CD14-positive monocyte (primary cell): ENCODE measurements at regions not wholly inside any gene's neighbourhood (a gene's known extent, or its start where the extent isn't known, plus 50 kb on each side); places are given as distances from the start of the nearest gene placed in this dataset.
"Not testable (repeated sequence)": the region's sequence is repeated elsewhere in the genome, so short reads cannot be mapped to it uniquely, and the experiment has no call there.

Source experiments
- DNase-seq, 3 donors: peaks; one replicate each; pipeline ENCODE4 v3.0.0-alpha.2; 2011 to 2022
- H2AFZ ChIP-seq: 2 replicates; pipeline ENCODE4 v1.6.0; 2012; ENCODE audit warnings: mild to moderate bottlenecking, low read depth, low read length, inconsistent platforms; ENCODE audit not compliant: insufficient read depth, poor library complexity, severe bottlenecking
- H3K27ac ChIP-seq, 2 donors: 1 replicate in 1 of 2; 2 replicates in 1 of 2; pipeline ENCODE4 v1.5.1; 2012 to 2013; ENCODE audit warnings: low read length in 2 of 2, control low read depth in 1 of 2, inconsistent platforms in 1 of 2, low read depth in 1 of 2, mild to moderate bottlenecking in 1 of 2
- H3K27me3 ChIP-seq, 2 donors: one replicate each; pipeline versions ENCODE4 v1.6.0 to v1.6.1; 2011 to 2013; ENCODE audit warnings: low read length in 2 of 2; ENCODE audit not compliant: control insufficient read depth in 2 of 2, insufficient read depth in 2 of 2
- H3K36me3 ChIP-seq, 2 donors: replicated peaks in 1 of 2; 1 replicate in 1 of 2; 2 replicates in 1 of 2; pipeline versions ENCODE4 v1.5.1 to v1.6.1; 2012 to 2013; ENCODE audit warnings: low read length in 2 of 2, control low read depth in 1 of 2, inconsistent platforms in 1 of 2, mild to moderate bottlenecking in 1 of 2; ENCODE audit not compliant: insufficient read depth in 2 of 2, control insufficient read depth in 1 of 2
- H3K4me1 ChIP-seq, 2 donors: 1 replicate in 1 of 2; 2 replicates in 1 of 2; pipeline versions ENCODE4 v1.5.1 to v1.6.1; 2012 to 2013; ENCODE audit warnings: low read length in 2 of 2, control low read depth in 1 of 2, inconsistent platforms in 1 of 2, mild to moderate bottlenecking in 1 of 2, moderate library complexity in 1 of 2; ENCODE audit not compliant: insufficient read depth in 2 of 2, control insufficient read depth in 1 of 2
- H3K4me2 ChIP-seq: replicated peaks from 2 replicates; pipeline ENCODE3; 2012; ENCODE audit warnings: low read length, moderate library complexity, mild to moderate bottlenecking; ENCODE audit not compliant: poor library complexity, severe bottlenecking; ENCODE audit errors: extremely low read depth
- H3K4me3 ChIP-seq, 3 experiments: fragments of 200-600 bp in 1 of 3; sonication (generic) in 1 of 3; replicated peaks in 1 of 3; 1 replicate in 2 of 3; 2 replicates in 1 of 3; pipeline ENCODE4 v1.5.1; 2011 to 2013; ENCODE audit warnings: low read length in 3 of 3, mild to moderate bottlenecking in 3 of 3, control low read depth in 2 of 3, low read depth in 2 of 3, inconsistent platforms in 1 of 3, moderate library complexity in 1 of 3
- H3K79me2 ChIP-seq: 2 replicates; pipeline ENCODE4 v1.6.0; 2012; ENCODE audit warnings: mild to moderate bottlenecking, control low read depth, inconsistent platforms, low read length, moderate library complexity; ENCODE audit not compliant: insufficient read depth
- H3K9ac ChIP-seq: 2 replicates; pipeline ENCODE4 v1.6.0; 2017; ENCODE audit warnings: low read length, mild to moderate bottlenecking; ENCODE audit not compliant: insufficient read depth, poor library complexity, severe bottlenecking
- H3K9me3 ChIP-seq, 2 donors: replicated peaks in 1 of 2; 1 replicate in 1 of 2; 2 replicates in 1 of 2; pipeline versions ENCODE4 v1.5.1 to v1.6.1; 2012 to 2013; ENCODE audit warnings: low read length in 2 of 2, control low read depth in 1 of 2; ENCODE audit not compliant: control insufficient read depth in 1 of 2, insufficient read depth in 1 of 2
- H4K20me1 ChIP-seq: 2 replicates; pipeline ENCODE4 v1.6.0; 2012; ENCODE audit warnings: mild to moderate bottlenecking, low read length, control low read depth, moderate library complexity; ENCODE audit not compliant: insufficient read depth
- H3K27ac Mint-ChIP-seq, 7 donors: one replicate each; pipeline ENCODE4 v1.8.0; 2020; ENCODE audit warnings: mild to moderate bottlenecking in 7 of 7, mixed read lengths in 7 of 7, moderate library complexity in 6 of 7, inconsistent platforms in 2 of 7
- H3K27me3 Mint-ChIP-seq, 3 donors: one replicate each; pipeline ENCODE4 v1.8.0; 2021 to 2022; ENCODE audit warnings: low read depth in 3 of 3, mild to moderate bottlenecking in 3 of 3, mixed read lengths in 3 of 3, moderate library complexity in 3 of 3, inconsistent platforms in 1 of 3
- H3K36me3 Mint-ChIP-seq, 2 donors: one replicate each; pipeline ENCODE4 v1.8.0; 2020; ENCODE audit warnings: mixed read lengths in 2 of 2, inconsistent platforms in 1 of 2, mild to moderate bottlenecking in 1 of 2
- H3K4me1 Mint-ChIP-seq: one replicate; pipeline ENCODE4 v1.8.0; 2020; ENCODE audit warnings: mild to moderate bottlenecking, mixed read lengths
- H3K4me3 Mint-ChIP-seq, 2 donors: one replicate each; pipeline ENCODE4 v1.8.0; 2020; ENCODE audit warnings: mild to moderate bottlenecking in 2 of 2, mixed read lengths in 2 of 2, moderate library complexity in 1 of 2
- H3K9me3 Mint-ChIP-seq, 7 donors: one replicate each; pipeline ENCODE4 v1.8.0; 2020 to 2022; ENCODE audit warnings: mixed read lengths in 7 of 7, mild to moderate bottlenecking in 6 of 7, moderate library complexity in 6 of 7, inconsistent platforms in 2 of 7
- CTCF ChIP-seq: fragments of 200-600 bp; IDR thresholded peaks from one replicate; pipeline ENCODE4 v1.8.0; 2022; ENCODE audit warnings: antibody characterized with exemption, mild to moderate bottlenecking
- WGBS: methylation state at CpG from one replicate; pipeline ENCODE4 v1.1.5; 2013; ENCODE audit warnings: missing lambda C conversion rate; ENCODE audit not compliant: insufficient coverage; 5-methylcytosine and 5-hydroxymethylcytosine counted together
- intact Hi-C, 2 donors: fragments of 100-400 bp; cut with micrococcal nuclease; formaldehyde crosslinking; loops; one replicate each; pipeline versions ENCODE4 v1.15.0 to v1.15.1; 2023

- 100% methylated on average over 2 of the region's 9 CpGs for WGBS
- no peak for DNase-seq
- Histone ChIP-seq H3K79me2 (no peaks in the 10 kb centered on the region), H3K4me3 (no peak overlapping the region), H3K27me3 (no peaks in the 10 kb centered on the region), H3K9me3 (no peaks in the 10 kb centered on the region), H3K36me3 (no peaks in the 10 kb centered on the region), H3K4me2 (no peak overlapping the region), H4K20me1 (no peaks in the 10 kb centered on the region), H3K27ac (no peak overlapping the region), H3K4me1 (no peaks in the 10 kb centered on the region), H3K9ac (no peak overlapping the region), H2AFZ (no peak overlapping the region)
- H3K4me1 Mint-ChIP-seq, result no peaks in the 10 kb centered on the region
- H3K9me3 Mint-ChIP-seq, result peaks cover 6 to 20% (median 12%) of the 10 kb centered on the region in 7 donors
- no peak overlapping the region for H3K4me3 Mint-ChIP-seq
- intact Hi-C loops, result no loop called here
- H3K27me3 Mint-ChIP-seq, result peaks cover 0 to 2% (median 0%) of the 10 kb centered on the region in 3 donors
- H3K27ac Mint-ChIP-seq, result no peak overlapping the region
- TF ChIP-seq CTCF, result no peak
- no peaks in the 10 kb centered on the region for H3K36me3 Mint-ChIP-seq
Measured at GRCh38 chr4:10832806-10833628, 148.4 kb upstream of the CLNK start.

GRCh38 chr4:10831727-10832408, 147.3 kb upstream of the CLNK start:
- Histone ChIP-seq H3K4me2 (no peak overlapping the region), H2AFZ (no peak overlapping the region), H4K20me1 (no peaks in the 10 kb centered on the region), H3K36me3 (no peaks in the 10 kb centered on the region), H3K79me2 (no peaks in the 10 kb centered on the region), H3K9me3 (no peaks in the 10 kb centered on the region), H3K27me3 (no peaks in the 10 kb centered on the region), H3K4me1 (no peaks in the 10 kb centered on the region), H3K9ac (no peak overlapping the region), H3K27ac (no peak overlapping the region), H3K4me3 (no peak overlapping the region)
- Mint-ChIP-seq H3K36me3 (no peaks in the 10 kb centered on the region), H3K27me3 (peaks cover 0 to 2% (median 0%) of the 10 kb centered on the region in 3 donors), H3K9me3 (peaks cover 7 to 20% (median 14%) of the 10 kb centered on the region in 7 donors), H3K27ac (no peak overlapping the region), H3K4me3 (no peak overlapping the region), H3K4me1 (no peaks in the 10 kb centered on the region)
- TF ChIP-seq CTCF, result no peak
- intact Hi-C loops, result no loop called here
- WGBS, result no CpG with 5 or more reads among the region's 2 CpGs
- no peak for DNase-seq

- 100% methylated on average over 13 of the region's 21 CpGs for WGBS
- DNase-seq, H3K4me1 Mint-ChIP-seq, H4K20me1 ChIP-seq, H3K36me3 Mint-ChIP-seq, H3K79me2 ChIP-seq, H3K36me3 ChIP-seq, H3K27ac ChIP-seq, intact Hi-C loops, H3K27me3 ChIP-seq, H3K27me3 Mint-ChIP-seq, H2AFZ ChIP-seq, H3K4me3 Mint-ChIP-seq, H3K4me2 ChIP-seq, H3K4me1 ChIP-seq, H3K27ac Mint-ChIP-seq, H3K9me3 ChIP-seq, H3K4me3 ChIP-seq, H3K9ac ChIP-seq: not testable (repeated sequence)
- H3K9me3 Mint-ChIP-seq, result peaks cover 5 to 19% (median 14%) of the 10 kb centered on the region in 7 donors
Measured at GRCh38 chr4:10828918-10829538, 144.5 kb upstream of the CLNK start.
